Suppressor macrophage treated with lipopolysaccharide for 1 hour (primary cell): ENCODE measurements at regions not wholly inside any gene's neighbourhood (a gene's known extent, or its start where the extent isn't known, plus 50 kb on each side); places are given as distances from the start of the nearest gene placed in this dataset.
"Not testable (repeated sequence)": the region's sequence is repeated elsewhere in the genome, so short reads cannot be mapped to it uniquely, and the experiment has no call there.

Source experiments
- DNase-seq, 3 donors: peaks; one replicate each; pipeline ENCODE4 v3.0.0-alpha.2; 2020 to 2022

- DNase-seq: no peak
Measured at GRCh38 chr12:78338054-78338785, 507.5 kb downstream of the NAV3 start.

- DNase-seq: no peak
Measured at GRCh38 chr12:78340406-78340805, 509.7 kb downstream of the NAV3 start.

DNA sequence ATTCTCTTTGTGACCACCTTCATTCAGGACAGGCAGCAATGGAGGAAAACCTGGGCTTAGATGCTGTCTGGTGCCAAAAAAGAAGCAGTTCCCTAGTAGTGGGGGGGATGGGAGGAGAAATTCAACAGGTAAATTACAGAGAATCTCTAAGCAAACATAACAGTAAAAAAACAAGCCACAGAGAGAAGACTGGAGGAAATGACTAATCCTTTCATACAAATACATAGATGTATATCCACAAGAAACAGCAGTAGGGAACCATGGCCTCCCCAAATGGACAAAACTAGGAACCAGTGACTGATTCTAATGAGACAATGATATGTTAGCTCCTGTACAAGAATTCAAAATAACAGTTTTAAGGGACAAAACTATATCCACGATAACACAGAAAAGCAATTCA, 513.0 kb downstream of the NAV3 start:
- DNase-seq: no peak

DNA sequence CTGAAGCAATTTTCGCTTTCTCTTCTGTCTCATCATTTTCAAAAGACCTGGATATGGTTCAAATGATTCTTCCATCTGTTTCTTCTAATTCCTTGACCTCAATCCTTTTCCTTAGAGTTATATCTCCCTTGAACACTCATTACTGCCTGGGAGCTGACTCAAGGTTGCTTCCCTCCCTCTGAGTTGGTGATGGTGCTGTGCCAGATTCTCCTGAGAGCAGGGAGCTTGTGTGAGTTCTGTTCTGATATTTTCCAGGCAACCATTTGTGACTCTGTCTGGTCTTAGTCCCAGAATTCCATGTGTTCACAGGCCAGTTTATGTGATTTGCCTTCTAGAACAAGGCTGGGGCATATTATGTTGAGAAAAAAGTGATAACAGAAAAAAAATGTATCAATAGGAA, 505.1 kb upstream of the SYT1 start:
- no peak for DNase-seq

DNA sequence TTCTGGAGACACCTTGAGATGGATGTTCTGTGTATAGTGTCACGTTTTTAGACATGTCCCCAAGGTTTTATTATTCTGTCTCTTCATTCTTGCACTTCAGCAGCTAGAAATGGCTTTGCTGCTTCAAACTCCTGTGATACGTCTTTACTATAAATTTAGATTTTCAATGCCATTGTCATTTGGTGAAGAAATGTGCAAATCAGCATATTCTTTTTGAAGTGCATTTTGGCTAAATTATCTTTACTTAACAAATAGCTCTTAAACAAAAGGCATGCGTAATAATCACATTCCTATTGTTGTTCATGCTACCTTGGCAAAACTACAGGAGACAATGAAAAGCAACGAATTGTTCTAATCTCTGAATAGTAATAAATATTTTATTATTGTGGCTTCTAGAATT, 502.9 kb upstream of the SYT1 start:
- no peak for DNase-seq

- DNase-seq: no peak
Measured at GRCh38 chr12:78371284-78371683, 493.3 kb upstream of the SYT1 start.

GRCh38 chr12:78375461-78375860, 489.1 kb upstream of the SYT1 start:
- DNase-seq: no peak

- no peak for DNase-seq
Measured at GRCh38 chr12:78376257-78376656, 488.3 kb upstream of the SYT1 start.

- DNase-seq: not testable (repeated sequence)
Measured at GRCh38 chr12:78379065-78379464, 485.5 kb upstream of the SYT1 start.

GRCh38 chr12:78383414-78383813, 481.2 kb upstream of the SYT1 start:
- DNase-seq: no peak

- no peak for DNase-seq
Measured at GRCh38 chr12:78384541-78384940, 480.0 kb upstream of the SYT1 start.

DNA sequence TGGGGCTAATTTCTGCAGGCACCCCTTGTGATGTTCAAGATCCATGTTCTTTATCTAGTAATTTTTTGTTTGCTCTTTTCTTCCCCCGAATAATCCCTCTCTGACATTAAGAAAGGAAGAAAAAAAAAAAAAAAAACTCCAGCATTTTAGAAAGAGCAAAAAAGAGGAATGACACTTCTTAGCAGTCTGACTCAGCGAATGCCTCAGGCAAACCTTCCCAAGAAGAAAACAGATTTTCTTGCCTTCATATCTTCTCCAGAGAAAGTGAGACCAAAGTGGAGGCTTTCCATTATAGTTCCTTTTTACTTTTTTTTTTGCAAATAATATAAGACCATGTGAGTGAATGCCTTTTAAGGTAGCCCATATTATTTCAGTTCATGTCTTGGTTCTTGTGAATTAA, 479.0 kb upstream of the SYT1 start:
- no peak for DNase-seq

DNA sequence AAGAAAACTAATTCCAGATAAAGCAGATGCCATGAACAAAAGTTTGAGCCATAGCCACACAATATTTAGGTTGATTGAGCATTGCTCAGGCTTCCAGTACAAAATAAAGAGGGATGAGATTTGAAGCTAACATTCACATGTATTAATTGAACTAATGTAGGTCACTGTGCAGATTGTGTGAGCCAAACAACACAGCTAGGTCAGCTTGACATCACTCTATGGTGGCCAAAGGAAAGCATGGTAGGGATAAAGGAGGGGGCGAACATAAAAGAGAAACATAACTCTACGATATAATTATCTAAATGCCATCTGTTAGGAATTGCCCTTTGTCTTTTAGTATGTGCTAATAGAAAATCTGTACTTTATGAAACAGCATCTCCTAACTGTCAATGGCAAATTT, 477.7 kb upstream of the SYT1 start:
- no peak for DNase-seq

GRCh38 chr12:78387721-78388120, 476.9 kb upstream of the SYT1 start:
- DNase-seq: no peak

DNA sequence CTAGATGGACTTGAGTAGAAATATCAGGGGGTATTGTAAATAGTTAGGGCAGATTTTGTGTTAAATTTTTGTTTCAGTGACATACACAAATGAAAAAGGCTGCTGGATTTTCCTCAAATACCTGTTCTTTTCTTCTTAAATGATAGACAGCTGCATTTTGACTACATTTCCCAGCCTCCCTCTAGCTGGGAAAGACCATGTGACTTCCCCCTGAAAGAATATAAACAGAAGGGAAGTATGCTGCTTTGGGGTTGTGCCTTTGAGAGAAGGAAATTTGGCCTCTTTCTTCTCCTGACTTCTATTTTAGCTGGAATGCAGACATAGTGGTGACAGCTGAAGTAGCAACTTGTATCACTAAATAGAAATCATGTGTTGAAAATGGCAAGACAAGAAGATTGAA, 476.1 kb upstream of the SYT1 start:
- DNase-seq: no peak

GRCh38 chr12:78390920-78391319, 473.7 kb upstream of the SYT1 start:
- no peak for DNase-seq

GRCh38 chr12:78392918-78393317, 471.7 kb upstream of the SYT1 start:
- peak in 2 of 3 donors; percentile 10 to 14 for DNase-seq

DNA sequence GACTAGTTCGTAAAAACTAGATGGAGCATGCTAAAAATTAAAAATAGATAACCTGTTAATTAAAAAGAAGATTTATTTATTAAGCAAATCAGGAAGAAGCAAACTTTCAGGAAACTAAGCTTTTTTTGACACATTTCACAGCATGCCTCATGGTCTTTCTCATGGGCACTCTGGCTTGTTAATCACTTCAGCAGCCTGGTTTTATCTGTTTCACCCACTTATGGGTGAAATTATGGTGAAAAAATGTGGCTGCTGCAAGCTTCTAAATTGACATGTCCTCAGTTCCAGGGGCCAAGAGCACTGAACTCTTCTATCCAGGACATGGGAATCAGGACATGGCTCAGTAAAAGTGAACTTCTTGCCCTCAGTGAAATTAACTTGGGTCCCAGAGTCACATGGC, 468.6 kb upstream of the SYT1 start:
- no peak for DNase-seq

- no peak for DNase-seq
Measured at GRCh38 chr12:78396538-78396937, 468.0 kb upstream of the SYT1 start.

DNA sequence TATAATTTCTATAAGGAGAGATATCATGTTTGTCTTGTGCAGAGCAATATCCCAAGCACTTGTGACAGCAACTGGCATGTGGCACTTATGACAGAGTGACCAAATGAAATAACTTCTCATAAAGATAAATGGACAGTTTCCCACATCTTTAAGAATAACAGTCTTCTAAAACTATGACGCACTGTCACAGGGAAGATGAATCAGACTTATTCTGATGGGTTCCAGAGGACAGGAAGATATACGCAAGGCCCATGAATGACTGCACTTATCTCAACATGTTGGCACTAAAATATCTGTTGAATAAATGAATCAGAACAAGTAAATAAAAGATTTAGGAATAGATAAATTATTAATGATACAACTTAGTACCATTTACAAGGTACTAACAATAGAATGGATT, 465.8 kb upstream of the SYT1 start:
- DNase-seq: no peak

GRCh38 chr12:78402366-78403134, 462.0 kb upstream of the SYT1 start:
- no peak for DNase-seq

DNA sequence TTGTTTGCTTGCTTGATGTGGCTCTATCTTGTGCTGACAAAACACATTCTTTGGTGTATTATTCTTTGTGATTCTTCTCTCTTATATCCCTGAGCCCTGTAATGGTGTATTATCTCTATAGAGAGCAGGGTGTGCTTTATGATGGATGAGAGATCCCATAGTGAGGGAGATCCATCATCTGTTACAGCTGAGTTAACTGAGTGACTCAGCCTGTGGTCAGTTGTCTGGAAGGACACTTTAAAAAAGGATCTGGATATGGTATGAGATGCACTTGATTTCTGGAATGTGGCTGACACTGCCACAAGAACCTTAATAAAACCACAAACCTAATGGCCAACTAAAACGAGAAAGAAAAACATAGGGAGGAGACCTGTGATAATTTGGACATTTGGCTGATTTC, 461.4 kb upstream of the SYT1 start:
- no peak for DNase-seq

DNA sequence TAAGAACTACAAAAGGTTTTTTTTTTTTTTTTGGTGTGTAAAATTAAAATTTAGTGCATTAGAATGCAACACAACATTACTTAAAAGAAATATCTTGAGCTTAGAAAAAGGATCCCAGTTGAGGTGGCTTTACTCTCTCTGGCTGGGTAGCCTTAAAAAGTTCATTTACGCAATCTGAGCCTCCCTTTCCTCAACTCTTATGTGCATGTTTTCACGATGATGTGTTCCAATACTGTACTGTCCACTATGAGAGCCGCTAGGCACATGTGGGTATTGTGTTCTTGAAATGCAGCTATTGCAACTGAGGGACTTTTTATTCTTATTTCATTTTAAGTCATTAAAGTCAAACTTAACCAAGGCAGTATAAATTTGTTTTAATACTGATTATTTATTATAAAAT, 460.9 kb upstream of the SYT1 start:
- no peak for DNase-seq

- DNase-seq: no peak
Measured at GRCh38 chr12:78406213-78406612, 458.4 kb upstream of the SYT1 start.

DNA sequence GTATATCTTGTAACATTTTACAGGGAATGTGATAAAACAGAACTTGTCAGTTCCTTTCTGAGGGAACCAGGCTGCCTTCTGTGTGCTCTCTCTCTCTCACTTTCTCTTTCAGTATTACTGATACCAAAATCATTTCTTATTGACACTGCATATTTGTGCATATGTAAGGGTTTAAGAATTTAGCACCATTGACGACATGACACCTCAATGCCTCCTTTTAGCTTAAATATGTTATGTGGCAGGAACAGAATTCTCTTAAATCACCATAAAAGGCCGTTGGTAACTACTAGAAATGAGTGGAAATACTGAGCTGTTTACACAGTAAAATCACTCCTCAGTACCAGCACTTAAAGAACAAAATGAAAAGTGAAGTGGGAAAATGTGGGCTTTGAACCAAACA, 457.7 kb upstream of the SYT1 start:
- no peak for DNase-seq
